Stimulated activated CD4-positive, alpha-beta T cell treated with anti-CD3 and anti-CD28 coated beads, TNF-alpha, amount 100 ng/mL, for 48 hours (primary cell): ENCODE measurements at regions not wholly inside any gene's neighbourhood (a gene's known extent, or its start where the extent isn't known, plus 50 kb on each side); places are given as distances from the start of the nearest gene placed in this dataset.

Source experiments
- DNase-seq, 3 donors: peaks; one replicate each; pipeline ENCODE4 v3.0.0-alpha.2; 2020; ENCODE audit warnings: low read depth in 3 of 3

GRCh38 chr5:52409835-52410234 lies 377.9 kb upstream of the ITGA1 start:
- no peak for DNase-seq

- no peak for DNase-seq
These were observed 368.4 kb upstream of the ITGA1 start for GRCh38 chr5:52419357-52419756.

- DNase-seq: no peak
These were observed 360.1 kb upstream of the ITGA1 start for GRCh38 chr5:52427615-52428014.

- DNase-seq: no peak
These were observed 358.7 kb upstream of the ITGA1 start for GRCh38 chr5:52428977-52429489.

GRCh38 chr5:52441768-52442167 lies 345.9 kb upstream of the ITGA1 start:
- DNase-seq: no peak

GRCh38 chr5:52443187-52443586 lies 344.5 kb upstream of the ITGA1 start:
- DNase-seq: no peak

- no peak for DNase-seq
These were observed 339.6 kb upstream of the ITGA1 start for GRCh38 chr5:52448111-52448510.

GRCh38 chr5:52449516-52449915 lies 338.2 kb upstream of the ITGA1 start:
- DNase-seq: no peak

GRCh38 chr5:52452098-52452497 lies 335.6 kb upstream of the ITGA1 start:
- no peak for DNase-seq

- DNase-seq: no peak
These were observed 334.5 kb upstream of the ITGA1 start for GRCh38 chr5:52453176-52453575.

GRCh38 chr5:52455920-52456319 lies 331.8 kb upstream of the ITGA1 start:
- DNase-seq: no peak

- no peak for DNase-seq
These were observed 329.9 kb upstream of the ITGA1 start for GRCh38 chr5:52457810-52458209.

- DNase-seq: no peak
These were observed 321.6 kb upstream of the ITGA1 start for GRCh38 chr5:52466113-52466512.

- DNase-seq: no peak
These were observed 320.8 kb upstream of the ITGA1 start for GRCh38 chr5:52466749-52467520.

- no peak for DNase-seq
These were observed 318.7 kb upstream of the ITGA1 start for GRCh38 chr5:52468976-52469375.

GRCh38 chr5:52469420-52469819 lies 318.3 kb upstream of the ITGA1 start:
- no peak for DNase-seq

GRCh38 chr5:52469835-52470234 lies 317.9 kb upstream of the ITGA1 start:
- DNase-seq: no peak

GRCh38 chr5:52476346-52476745 lies 311.4 kb upstream of the ITGA1 start:
- DNase-seq: no peak

- DNase-seq: no peak
These were observed 306.5 kb upstream of the ITGA1 start for GRCh38 chr5:52481201-52481600.

GRCh38 chr5:52481851-52482250 lies 305.9 kb upstream of the ITGA1 start:
- DNase-seq: no peak

- no peak for DNase-seq
These were observed 296.5 kb upstream of the ITGA1 start for GRCh38 chr5:52491071-52491787.

GRCh38 chr5:52491818-52492217 lies 295.9 kb upstream of the ITGA1 start:
- no peak for DNase-seq

- DNase-seq: no peak
These were observed 290.5 kb upstream of the ITGA1 start for GRCh38 chr5:52497133-52497693.
